ENCODE measurements at regions not wholly inside any gene's neighbourhood (a gene's known extent, or its start where the extent isn't known, plus 50 kb on each side); places are given as distances from the start of the nearest gene placed in this dataset.
"Not testable (repeated sequence)": the region's sequence is repeated elsewhere in the genome, so short reads cannot be mapped to it uniquely, and the experiment has no call there.

- no peak for DNase-seq
These were observed 63.7 kb upstream of the UXS1 start for GRCh38 chr2:106257830-106258229.

- DNase-seq = no peak
These were observed 63.0 kb upstream of the UXS1 start for GRCh38 chr2:106257135-106257534.

- not testable (repeated sequence) for DNase-seq
These were observed 55.2 kb upstream of the UXS1 start for GRCh38 chr2:106249157-106249828.

GRCh38 chr2:106248548-106249151, 54.5 kb upstream of the UXS1 start:
- DNase-seq = not testable (repeated sequence)
